HL-60 (cell line): ENCODE measurements at regions not wholly inside any gene's neighbourhood (a gene's known extent, or its start where the extent isn't known, plus 50 kb on each side); places are given as distances from the start of the nearest gene placed in this dataset.

Experiments used
- DNase-seq, 2 experiments: peaks; one replicate each; pipeline ENCODE4 v3.0.0-alpha.2; 2010 to 2020; ENCODE audit warnings: low read depth in 1 of 2, low spot score in 1 of 2
- H3K27ac ChIP-seq: fragments of 250-450 bp; sonication (Bioruptor Pico); replicated peaks from 2 replicates; pipeline ENCODE4 v1.5.1; 2020; ENCODE audit warnings: mild to moderate bottlenecking, moderate library complexity
- H3K27me3 ChIP-seq: fragments of 250-450 bp; sonication (Bioruptor Pico); 2 replicates; pipeline ENCODE4 v1.5.1; 2021; ENCODE audit warnings: mild to moderate bottlenecking, moderate library complexity; ENCODE audit not compliant: insufficient read depth, poor library complexity, severe bottlenecking
- H3K4me3 ChIP-seq: replicated peaks from 2 replicates; pipeline ENCODE4 v1.5.1; 2011; ENCODE audit warnings: mild to moderate bottlenecking, control low read depth, low read length; ENCODE audit not compliant: insufficient read depth
- GABPA ChIP-seq: IDR thresholded peaks from 2 replicates; pipeline ENCODE4 v1.6.1; 2012; ENCODE audit warnings: low read depth
- POLR2AphosphoS5 ChIP-seq: IDR thresholded peaks from 2 replicates; pipeline ENCODE4 v1.6.1; 2012; ENCODE audit warnings: low read depth
- REST ChIP-seq: IDR thresholded peaks from 2 replicates; pipeline ENCODE4 v1.6.1; 2012; ENCODE audit warnings: low read depth; ENCODE audit not compliant: insufficient replicate concordance
- SPI1 ChIP-seq: IDR thresholded peaks from 2 replicates; pipeline ENCODE4 v1.6.1; 2012; ENCODE audit warnings: low read depth, mild to moderate bottlenecking, borderline replicate concordance
- TF ChIP-seq, protein P1 (sequence below): IDR thresholded peaks from one replicate; pipeline ENCODE4 v1.5.1; 2011; ENCODE audit warnings: low read length, control low read depth, inconsistent platforms; ENCODE audit not compliant: insufficient read depth

DNA sequence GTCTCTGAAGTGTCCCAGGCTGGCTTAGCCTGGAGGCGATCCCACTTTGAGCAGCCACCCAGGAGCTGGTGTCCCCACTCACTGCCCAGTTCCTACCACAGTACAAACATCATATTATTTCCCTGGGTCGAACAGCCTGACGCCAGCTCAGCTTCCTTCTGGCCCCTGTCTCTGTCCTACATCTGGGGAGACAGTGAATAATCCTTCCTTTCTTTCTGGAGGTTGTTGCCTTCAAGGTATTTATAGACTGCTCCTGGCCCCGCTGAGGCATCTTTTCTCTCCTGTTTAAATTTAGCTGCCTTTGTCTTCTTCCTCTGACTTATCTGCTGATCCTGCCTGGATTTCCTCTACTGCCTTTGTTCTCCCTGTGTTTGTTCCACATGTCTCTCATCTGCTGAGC, 56.8 kb upstream of the LRRC55 start:
- no peak for TF ChIP-seq REST
- TF ChIP-seq SPI1, result no peak
- TF ChIP-seq, protein P1, sequence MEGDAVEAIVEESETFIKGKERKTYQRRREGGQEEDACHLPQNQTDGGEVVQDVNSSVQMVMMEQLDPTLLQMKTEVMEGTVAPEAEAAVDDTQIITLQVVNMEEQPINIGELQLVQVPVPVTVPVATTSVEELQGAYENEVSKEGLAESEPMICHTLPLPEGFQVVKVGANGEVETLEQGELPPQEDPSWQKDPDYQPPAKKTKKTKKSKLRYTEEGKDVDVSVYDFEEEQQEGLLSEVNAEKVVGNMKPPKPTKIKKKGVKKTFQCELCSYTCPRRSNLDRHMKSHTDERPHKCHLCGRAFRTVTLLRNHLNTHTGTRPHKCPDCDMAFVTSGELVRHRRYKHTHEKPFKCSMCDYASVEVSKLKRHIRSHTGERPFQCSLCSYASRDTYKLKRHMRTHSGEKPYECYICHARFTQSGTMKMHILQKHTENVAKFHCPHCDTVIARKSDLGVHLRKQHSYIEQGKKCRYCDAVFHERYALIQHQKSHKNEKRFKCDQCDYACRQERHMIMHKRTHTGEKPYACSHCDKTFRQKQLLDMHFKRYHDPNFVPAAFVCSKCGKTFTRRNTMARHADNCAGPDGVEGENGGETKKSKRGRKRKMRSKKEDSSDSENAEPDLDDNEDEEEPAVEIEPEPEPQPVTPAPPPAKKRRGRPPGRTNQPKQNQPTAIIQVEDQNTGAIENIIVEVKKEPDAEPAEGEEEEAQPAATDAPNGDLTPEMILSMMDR, result no peak
- no peak for TF ChIP-seq GABPA
- TF ChIP-seq POLR2AphosphoS5, result no peak
- DNase-seq, result no peak
- no peak overlapping the region for H3K27ac ChIP-seq

DNA sequence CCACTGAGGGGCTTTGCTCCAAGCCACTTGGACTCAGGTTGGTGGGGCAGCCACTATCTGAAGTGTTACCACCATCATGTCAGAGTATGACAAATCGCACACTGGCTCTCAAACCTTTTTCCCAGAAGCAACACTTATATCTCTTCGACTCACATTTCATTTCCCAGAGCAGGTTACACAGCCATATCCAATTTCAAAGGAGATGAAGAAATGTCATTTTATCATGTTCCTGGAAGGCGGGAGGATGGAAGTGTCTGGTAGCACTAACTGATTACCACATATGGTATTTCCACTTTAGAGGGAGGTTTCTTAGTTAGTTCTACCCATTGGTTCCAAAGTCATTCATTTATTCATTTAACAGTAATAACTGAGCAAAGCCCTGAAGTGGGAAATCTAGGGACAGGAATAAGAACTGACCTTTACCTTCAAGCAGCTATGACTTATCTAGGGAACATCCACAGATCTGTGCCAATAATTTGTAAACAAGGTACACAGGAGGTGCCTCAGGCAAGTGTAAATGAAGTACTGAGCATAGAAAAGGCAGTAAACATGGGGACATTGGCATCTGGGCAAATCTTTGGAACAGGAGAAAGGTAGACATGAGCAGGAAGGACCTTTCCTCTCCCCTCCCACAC, 54.9 kb upstream of the LRRC55 start:
- no peak overlapping the region for H3K27ac ChIP-seq
- H3K4me3 ChIP-seq, result no peak overlapping the region
- no peak for TF ChIP-seq GABPA
- TF ChIP-seq, protein P1, result no peak
- TF ChIP-seq SPI1, result no peak
- no peak for TF ChIP-seq REST
- no peak for TF ChIP-seq POLR2AphosphoS5
- H3K27me3 ChIP-seq, result peaks cover 20% of the 10 kb centered on the region
- DNase-seq, result no peak

More for the DNA sequence above, 56.8 kb upstream of the LRRC55 start:
- H3K27me3 ChIP-seq, result peaks cover 21% of the 10 kb centered on the region
- H3K4me3 ChIP-seq, result no peak overlapping the region

DNA sequence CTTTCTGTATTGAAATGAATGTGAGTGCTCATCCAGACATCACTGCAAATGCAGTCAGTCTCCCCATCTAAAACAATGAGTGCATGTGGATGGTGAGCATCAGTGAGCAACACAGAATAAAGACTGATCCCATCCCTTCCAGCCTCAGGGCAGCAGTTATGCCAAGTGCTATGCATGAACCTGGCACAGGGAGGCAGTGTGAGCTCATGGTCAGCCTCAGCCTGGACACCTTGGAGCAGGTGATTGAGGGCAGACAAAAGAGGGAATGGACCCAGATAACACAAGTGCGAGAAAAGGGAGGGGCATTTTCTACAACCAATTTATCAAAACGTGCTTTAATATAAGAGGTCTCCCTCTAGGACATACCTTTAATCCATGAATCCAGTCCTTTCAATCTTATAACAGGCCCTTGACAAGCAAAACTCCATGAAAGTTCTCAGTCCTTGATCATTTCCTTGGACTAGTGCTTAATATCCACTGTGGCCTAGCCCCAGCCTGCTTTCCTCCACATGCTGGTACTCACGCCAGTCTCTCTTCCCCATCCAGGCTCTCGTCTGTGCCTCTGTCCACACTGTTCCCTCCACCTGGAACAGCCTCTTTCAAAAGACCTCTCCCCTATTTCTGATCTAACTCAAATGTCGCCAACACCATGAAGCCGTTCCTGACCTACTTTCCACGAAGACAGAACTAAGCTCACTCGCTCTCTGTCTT, 50.5 kb upstream of the LRRC55 start:
- Histone ChIP-seq H3K27me3 (peaks cover 13% of the 10 kb centered on the region), H3K27ac (no peak overlapping the region), H3K4me3 (no peak overlapping the region)
- DNase-seq, result no peak
- no peak for TF ChIP-seq GABPA
- TF ChIP-seq, protein P1, result peak; percentile 45
